GM12874 (cell line): ENCODE measurements at regions not wholly inside any gene's neighbourhood (a gene's known extent, or its start where the extent isn't known, plus 50 kb on each side); places are given as distances from the start of the nearest gene placed in this dataset.
A peak's percentile ranks its signal among the peaks of the same experiment; 100 is the strongest.

Source experiments
- CTCF ChIP-seq: IDR thresholded peaks from 2 replicates; pipeline ENCODE4 v1.5.1; 2011; ENCODE audit warnings: low read depth, mild to moderate bottlenecking, control low read depth, low read length, moderate library complexity; ENCODE audit not compliant: insufficient read depth

GRCh38 chr6:33507261-33507660, 52.9 kb downstream of the ZBTB9 start:
- no peak for TF ChIP-seq CTCF

- no peak for TF ChIP-seq CTCF
Measured at GRCh38 chr6:33508935-33509926, 54.9 kb downstream of the ZBTB9 start.

DNA sequence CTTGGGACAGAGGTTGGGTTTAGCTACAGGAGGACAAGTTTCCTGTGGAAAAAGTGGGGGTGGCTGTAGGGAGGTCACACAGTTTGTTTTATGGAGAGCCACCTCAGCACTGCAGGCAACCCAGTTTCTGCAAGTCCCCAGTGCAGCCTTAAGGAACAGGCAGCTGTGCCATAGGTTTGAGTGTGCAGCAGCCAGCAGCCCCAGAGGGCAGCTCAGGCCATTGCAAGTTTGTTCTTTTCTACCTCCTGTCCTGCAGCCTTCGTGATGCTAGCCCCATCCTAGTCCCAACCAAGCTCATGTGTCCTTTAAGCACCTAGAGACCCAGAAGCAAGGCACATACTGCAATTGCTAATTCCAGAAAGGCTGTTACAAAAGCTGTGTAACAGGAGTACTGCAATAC, 58.8 kb downstream of the ZBTB9 start:
- peak; percentile 28 for TF ChIP-seq CTCF

DNA sequence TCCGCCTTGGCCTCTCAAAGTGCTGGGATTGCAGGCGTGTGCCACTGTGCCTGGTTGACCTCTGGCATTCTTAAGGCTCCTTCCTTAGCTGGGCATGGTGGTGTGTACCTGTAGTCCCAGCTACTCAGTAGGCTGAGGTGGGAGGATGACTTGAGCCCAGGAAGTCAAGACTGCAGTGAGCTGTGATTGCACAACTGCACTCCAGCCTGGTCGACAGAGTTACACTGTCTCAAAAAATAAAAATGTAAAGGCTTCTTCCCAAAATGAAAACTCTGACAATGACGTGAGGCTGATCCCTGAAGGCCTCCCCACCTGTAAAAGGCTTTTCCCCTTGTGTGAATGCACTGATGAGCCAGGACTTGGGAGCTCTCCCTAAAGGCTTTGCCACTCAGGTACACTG, 62.4 kb downstream of the ZBTB9 start:
- no peak for TF ChIP-seq CTCF

GRCh38 chr6:33521489-33522091, 58.5 kb downstream of the BAK1 start:
- TF ChIP-seq CTCF = no peak
